ENCODE measurements at regions not wholly inside any gene's neighbourhood (a gene's known extent, or its start where the extent isn't known, plus 50 kb on each side); places are given as distances from the start of the nearest gene placed in this dataset.
"Not testable (repeated sequence)": the region's sequence is repeated elsewhere in the genome, so short reads cannot be mapped to it uniquely, and the experiment has no call there.

- no peak for DNase-seq
Observed at GRCh38 chr2:120540719-120541552, 194.7 kb upstream of the GLI2 start.

GRCh38 chr2:120541553-120541932, 194.1 kb upstream of the GLI2 start:
- DNase-seq: no peak

GRCh38 chr2:120541972-120542670, 193.5 kb upstream of the GLI2 start:
- no peak for DNase-seq

- no peak for DNase-seq
Observed at GRCh38 chr2:120542911-120543527, 192.6 kb upstream of the GLI2 start.

- no peak for DNase-seq
Observed at GRCh38 chr2:120543899-120544298, 191.8 kb upstream of the GLI2 start.

GRCh38 chr2:120544522-120544921, 191.1 kb upstream of the GLI2 start:
- DNase-seq: no peak

- DNase-seq: not testable (repeated sequence)
Observed at GRCh38 chr2:120545007-120545406, 190.7 kb upstream of the GLI2 start.

GRCh38 chr2:120545521-120546047, 190.1 kb upstream of the GLI2 start:
- no peak for DNase-seq

GRCh38 chr2:120546048-120546864, 189.4 kb upstream of the GLI2 start:
- DNase-seq: no peak

GRCh38 chr2:120546865-120547390, 188.7 kb upstream of the GLI2 start:
- no peak for DNase-seq

GRCh38 chr2:120547662-120548061, 188.0 kb upstream of the GLI2 start:
- DNase-seq: no peak

- no peak for DNase-seq
Observed at GRCh38 chr2:120548627-120549608, 186.8 kb upstream of the GLI2 start.

- DNase-seq: no peak
Observed at GRCh38 chr2:120549841-120550240, 185.8 kb upstream of the GLI2 start.

- no peak for DNase-seq
Observed at GRCh38 chr2:120550282-120550681, 185.4 kb upstream of the GLI2 start.

GRCh38 chr2:120550893-120551446, 184.7 kb upstream of the GLI2 start:
- DNase-seq: no peak

GRCh38 chr2:120551522-120551921, 184.1 kb upstream of the GLI2 start:
- no peak for DNase-seq

- no peak for DNase-seq
Observed at GRCh38 chr2:120552079-120552478, 183.6 kb upstream of the GLI2 start.

GRCh38 chr2:120552800-120553481, 182.7 kb upstream of the GLI2 start:
- DNase-seq: no peak

- DNase-seq: no peak
Observed at GRCh38 chr2:120554625-120555032, 181.0 kb upstream of the GLI2 start.

- DNase-seq: no peak
Observed at GRCh38 chr2:120555092-120555491, 180.6 kb upstream of the GLI2 start.
